ENCODE measurements at regions not wholly inside any gene's neighbourhood (a gene's known extent, or its start where the extent isn't known, plus 50 kb on each side); places are given as distances from the start of the nearest gene placed in this dataset.

DNA sequence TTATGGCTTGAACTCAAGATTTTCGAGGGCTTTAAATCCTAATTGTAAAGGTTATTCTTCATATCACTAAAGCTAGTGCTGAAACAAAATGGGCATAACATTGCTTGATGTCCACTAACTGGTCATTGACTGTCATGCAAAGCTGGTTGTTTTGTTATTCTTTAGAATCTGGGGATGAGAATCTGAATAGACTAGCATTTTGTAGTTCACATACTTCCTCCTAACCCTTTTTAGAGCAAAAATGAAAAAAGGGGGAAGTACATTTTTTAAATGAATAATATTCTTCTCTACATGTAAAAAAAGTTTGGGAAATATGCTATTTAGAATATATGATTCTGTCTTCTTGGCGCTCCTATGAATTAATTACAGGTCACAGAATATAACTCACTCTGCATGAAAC lies 72.2 kb upstream of the HMCN1 start:
- no peak for TF ChIP-seq CTCF (IDR thresholded peaks at IDR 0.05; ENCODE audit: insufficient read depth, low read length, poor library complexity, severe bottlenecking)
- no peak for TF ChIP-seq EZH2phosphoT487 (conservative IDR thresholded peaks at IDR 0.05; ENCODE audit: low read length)

All from SU-DHL-6 (cell line).